ENCODE measurements at regions not wholly inside any gene's neighbourhood (a gene's known extent, or its start where the extent isn't known, plus 50 kb on each side); places are given as distances from the start of the nearest gene placed in this dataset.
"Not testable (repeated sequence)": the region's sequence is repeated elsewhere in the genome, so short reads cannot be mapped to it uniquely, and the experiment has no call there.

DNA sequence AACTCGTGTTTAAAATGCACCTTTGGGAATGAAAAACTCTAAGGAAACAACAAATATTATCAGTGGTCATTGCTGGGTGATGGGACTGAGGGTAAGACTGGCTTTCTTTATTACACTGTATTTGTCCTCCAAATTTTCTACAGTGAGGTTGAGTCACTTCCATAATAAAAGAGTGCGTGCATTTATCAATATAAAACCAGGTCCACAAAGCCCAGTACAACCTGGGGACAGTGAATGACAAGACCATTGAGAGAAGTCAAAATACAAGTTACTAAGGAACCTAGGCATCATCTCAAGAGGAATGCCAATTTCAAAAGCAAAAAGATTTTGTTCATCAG is 76.4 kb downstream of the MAGED4 start:
- DNase-seq (ENCODE audit: low spot score): no peak
- intact Hi-C loops (cut with DNase I): no loop called here

- peak; percentile 98 for DNase-seq (ENCODE audit: low spot score)
Measured at GRCh38 chrX:52261463-52262194, 76.9 kb downstream of the MAGED4 start.

GRCh38 chrX:52262195-52262546 is 77.5 kb downstream of the MAGED4 start:
- intact Hi-C loops (cut with DNase I): no loop called here
- no peak for DNase-seq (ENCODE audit: low spot score)

More at GRCh38 chrX:52261463-52262194, 76.9 kb downstream of the MAGED4 start:
- intact Hi-C loops (cut with DNase I): no loop called here

DNA sequence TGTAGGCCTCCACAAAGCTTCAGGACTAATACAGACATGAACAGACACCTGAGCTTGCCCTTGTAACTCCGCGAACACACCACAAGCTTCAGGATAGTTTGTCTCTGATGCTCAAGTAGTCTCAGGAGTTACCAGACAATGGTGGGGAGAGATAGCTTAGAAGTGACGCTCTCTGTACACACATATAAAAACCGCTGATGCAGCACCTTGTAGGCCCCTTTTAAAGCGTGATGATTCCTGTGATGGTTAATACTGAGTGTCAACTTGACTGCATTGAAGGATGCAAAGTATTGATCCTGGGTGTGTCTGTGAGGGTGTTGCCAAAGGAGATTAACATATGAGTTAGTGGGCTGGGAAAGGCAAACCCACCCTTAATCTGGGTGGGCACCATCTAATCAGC is 78.7 kb downstream of the MAGED4 start:
- intact Hi-C loops (cut with DNase I): no loop called here

DNA sequence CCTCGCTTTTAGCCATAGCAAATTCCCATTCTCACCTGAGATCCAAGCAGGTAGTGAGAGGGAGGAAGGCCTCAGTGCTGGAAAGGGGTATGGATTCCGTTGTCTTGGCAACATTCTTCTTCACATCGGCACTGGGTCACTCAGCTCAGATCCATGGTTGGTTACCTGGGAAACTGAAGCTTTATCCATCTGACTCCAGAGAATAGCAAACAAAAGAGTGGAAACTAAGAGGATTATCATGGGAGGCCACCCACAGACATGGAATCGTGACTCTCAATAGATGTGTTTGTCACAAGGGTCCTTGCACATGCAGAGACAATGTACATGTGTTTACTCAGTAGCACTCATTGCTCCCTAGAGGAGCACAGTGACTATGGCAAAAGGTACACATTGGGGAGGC is 81.0 kb downstream of the MAGED4 start:
- DNase-seq (ENCODE audit: low spot score): no peak
- intact Hi-C loops (cut with DNase I): no loop called here

More for the DNA sequence above, 78.7 kb downstream of the MAGED4 start:
- no peak for DNase-seq (ENCODE audit: low spot score)

DNA sequence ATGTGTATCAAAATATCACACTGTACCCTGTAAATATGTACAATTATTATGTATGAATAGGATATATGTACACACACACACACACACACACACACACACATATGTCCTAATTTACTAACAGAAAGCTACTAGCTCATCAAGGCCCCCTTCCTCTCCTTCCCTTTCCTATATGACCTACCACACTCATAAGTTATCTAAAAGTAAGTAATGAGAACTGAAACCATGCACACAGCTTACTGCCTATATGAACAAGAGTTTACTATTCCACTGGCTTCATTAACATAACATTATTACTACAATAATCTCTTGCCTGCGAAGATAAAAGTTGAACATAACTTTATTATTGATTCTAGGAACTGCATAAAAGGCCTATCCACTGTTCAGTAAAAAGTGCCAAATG is 83.8 kb downstream of the MAGED4 start:
- intact Hi-C loops (cut with DNase I); DNase-seq (ENCODE audit: low spot score): not testable (repeated sequence)

- no peak for DNase-seq (ENCODE audit: low spot score)
- intact Hi-C loops (cut with DNase I): no loop called here
Measured at GRCh38 chrX:52270453-52271116, 85.9 kb downstream of the MAGED4 start.

DNA sequence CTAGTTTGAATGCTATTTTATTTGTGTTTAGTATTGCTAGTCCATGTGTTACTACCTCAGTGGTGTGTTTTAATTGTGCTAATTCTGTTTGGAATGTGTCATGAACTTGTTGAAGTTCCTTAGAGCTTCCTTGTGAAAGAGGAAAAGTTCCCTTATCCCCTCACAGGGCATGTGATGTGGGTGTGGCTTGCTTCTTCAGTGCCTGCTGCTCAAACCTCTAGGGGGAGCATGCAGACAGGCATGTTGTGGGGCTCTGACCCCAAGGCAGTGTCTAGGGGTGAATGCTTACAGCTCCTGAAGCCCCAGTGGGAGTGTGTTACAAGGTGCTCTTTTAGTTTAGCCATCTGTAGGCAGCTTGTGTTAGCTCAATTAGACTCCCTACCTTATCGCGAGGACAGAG is 86.5 kb downstream of the MAGED4 start:
- intact Hi-C loops (cut with DNase I): no loop called here
- no peak for DNase-seq (ENCODE audit: low spot score)

GRCh38 chrX:52277666-52278065 is 91.2 kb upstream of the XAGE2 start:
- DNase-seq (ENCODE audit: low spot score): no peak
- intact Hi-C loops (cut with DNase I): no loop called here

DNA sequence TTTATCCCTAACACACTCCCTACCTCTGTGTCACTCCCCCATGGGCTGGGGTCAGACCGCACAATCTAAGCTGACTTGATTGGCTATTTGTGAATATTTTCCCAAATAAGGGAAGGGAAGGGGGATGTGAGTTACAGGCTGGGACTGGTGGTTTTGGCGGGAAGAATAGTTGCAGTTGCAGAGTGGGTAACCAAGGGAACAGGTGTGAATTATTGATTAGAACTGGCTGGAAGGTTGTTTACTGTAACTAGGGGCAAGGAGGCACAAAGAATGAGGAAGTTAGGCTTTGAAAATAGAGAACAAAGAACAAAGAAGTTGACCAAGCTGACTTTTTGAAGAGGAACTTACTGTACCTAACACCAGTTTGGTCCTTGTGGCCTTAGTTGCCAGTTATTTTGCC is 88.0 kb upstream of the XAGE2 start:
- no peak for DNase-seq (ENCODE audit: low spot score)
- intact Hi-C loops (cut with DNase I): no loop called here

GRCh38 chrX:52284865-52285264 is 84.0 kb upstream of the XAGE2 start:
- intact Hi-C loops (cut with DNase I): no loop called here
- DNase-seq (ENCODE audit: low spot score): no peak

- DNase-seq (ENCODE audit: low spot score); intact Hi-C loops (cut with DNase I): not testable (repeated sequence)
Measured at GRCh38 chrX:52298968-52299367, 69.9 kb upstream of the XAGE2 start.

DNA sequence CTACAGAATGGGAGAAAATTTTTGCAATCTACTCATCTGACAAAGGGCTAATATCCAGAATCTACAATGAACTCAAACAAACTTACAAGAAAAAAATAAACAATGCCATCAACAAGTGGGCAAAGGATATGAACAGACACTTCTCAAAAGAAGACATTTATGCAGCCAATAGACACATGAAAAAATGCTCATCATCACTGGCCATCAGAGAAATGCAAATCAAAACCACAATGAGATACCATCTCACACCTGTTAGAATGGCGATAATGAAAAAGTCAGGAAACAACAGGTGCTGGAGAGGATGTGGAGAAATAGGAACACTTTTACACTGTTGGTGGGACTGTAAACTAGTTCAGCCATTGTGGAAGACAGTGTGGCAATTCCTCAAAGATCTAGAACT is 60.3 kb upstream of the XAGE2 start:
- intact Hi-C loops (cut with DNase I); DNase-seq (ENCODE audit: low spot score): not testable (repeated sequence)
